GM19468 (cell line): ENCODE measurements at regions not wholly inside any gene's neighbourhood (a gene's known extent, or its start where the extent isn't known, plus 50 kb on each side); places are given as distances from the start of the nearest gene placed in this dataset.
"Not testable (repeated sequence)": the region's sequence is repeated elsewhere in the genome, so short reads cannot be mapped to it uniquely, and the experiment has no call there.

Experiments
- ATAC-seq: cut with Tn5 transposase; IDR thresholded peaks from one replicate; pipeline ENCODE4 v1.9.1; 2021; ENCODE audit warnings: mild to moderate bottlenecking, moderate library complexity, moderate number of reproducible peaks; ENCODE audit not compliant: unreplicated experiment; ENCODE audit errors: extremely low read depth

GRCh38 chr3:181362378-181362777, 349.3 kb upstream of the SOX2 start:
- no peak for ATAC-seq

DNA sequence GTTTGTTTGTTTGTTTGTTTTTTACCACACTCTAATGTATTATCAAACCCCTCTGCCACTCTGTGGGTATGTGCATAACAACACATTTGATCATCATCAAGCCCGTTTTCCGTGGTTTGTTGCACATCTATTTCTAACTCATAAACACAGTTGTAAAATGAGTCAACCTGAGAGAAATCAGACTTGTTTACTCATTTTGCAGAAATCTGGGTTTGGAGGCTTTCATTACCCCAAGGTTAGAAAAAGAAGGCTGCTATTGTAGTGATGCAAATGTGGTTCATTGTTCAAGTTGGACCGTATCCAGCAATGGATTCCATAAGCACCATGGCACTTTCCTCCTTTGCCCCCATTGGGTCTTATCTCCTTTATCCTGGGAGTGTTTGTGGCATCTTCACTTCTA, 353.2 kb upstream of the SOX2 start:
- no peak for ATAC-seq

- no peak for ATAC-seq
These were observed 353.7 kb upstream of the SOX2 start for GRCh38 chr3:181358060-181358459.

DNA sequence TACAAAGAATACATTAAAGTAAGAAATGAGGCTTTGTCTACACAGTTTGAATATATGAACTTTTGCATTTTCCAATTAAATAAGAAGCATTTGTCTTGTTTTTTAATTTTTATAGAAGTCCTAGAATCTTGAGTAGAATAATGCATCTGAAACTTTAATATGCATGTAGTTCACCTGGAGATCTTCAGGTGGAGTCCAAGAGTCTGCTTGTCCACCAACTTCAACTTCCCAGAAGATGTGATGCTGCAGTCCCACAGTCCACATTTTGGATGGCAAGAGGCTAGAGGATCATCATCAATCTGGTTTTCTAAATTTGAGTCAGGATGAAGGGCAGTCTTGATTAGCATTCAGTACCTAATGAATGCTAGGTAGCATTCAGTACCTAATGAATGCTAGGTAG, 357.6 kb upstream of the SOX2 start:
- no peak for ATAC-seq

DNA sequence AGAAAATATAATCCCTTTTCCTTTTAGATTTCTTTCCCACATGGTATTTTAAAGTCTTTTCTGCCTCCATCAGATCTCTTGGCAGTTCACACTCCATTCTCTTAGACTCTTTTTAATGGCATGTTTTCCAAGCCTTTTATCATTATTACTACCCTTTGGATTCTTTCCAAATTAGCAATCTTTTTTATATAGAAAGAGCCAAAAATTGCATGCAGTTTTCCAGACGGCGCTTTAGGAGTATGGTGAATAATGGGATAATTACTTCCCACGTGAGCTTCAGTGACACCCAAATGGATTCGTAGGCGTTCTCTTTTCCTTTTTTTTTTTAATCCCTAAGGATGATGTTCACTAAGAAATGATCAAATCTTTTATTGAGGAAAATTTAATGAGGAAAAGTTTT, 354.8 kb upstream of the DNAJC19 start:
- no peak for ATAC-seq

- no peak for ATAC-seq
These were observed 347.1 kb upstream of the DNAJC19 start for GRCh38 chr3:181336597-181336996.

DNA sequence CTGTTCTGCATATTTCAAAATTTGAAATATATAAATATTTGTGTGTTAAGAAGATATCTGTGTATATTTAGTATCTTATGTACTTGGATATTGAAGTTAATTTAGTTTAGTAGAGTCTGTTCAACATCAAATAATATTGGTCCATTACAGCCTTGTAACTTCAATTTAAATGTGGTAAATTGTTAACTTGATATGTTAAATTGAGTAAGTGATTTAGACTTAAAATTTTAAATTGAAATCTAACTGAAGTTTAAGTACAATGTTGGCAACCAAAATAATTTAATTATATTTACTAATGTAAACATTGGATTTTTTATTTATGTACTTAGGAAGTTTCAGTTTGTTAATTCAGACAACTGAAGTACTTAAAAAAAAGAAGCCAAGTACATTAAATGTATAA, 343.9 kb upstream of the DNAJC19 start:
- no peak for ATAC-seq

GRCh38 chr3:181330821-181331563, 341.5 kb upstream of the DNAJC19 start:
- ATAC-seq = no peak

GRCh38 chr3:181330257-181330656, 340.7 kb upstream of the DNAJC19 start:
- ATAC-seq = no peak

GRCh38 chr3:181329024-181329423, 339.5 kb upstream of the DNAJC19 start:
- no peak for ATAC-seq

GRCh38 chr3:181328346-181328745, 338.8 kb upstream of the DNAJC19 start:
- ATAC-seq = no peak

DNA sequence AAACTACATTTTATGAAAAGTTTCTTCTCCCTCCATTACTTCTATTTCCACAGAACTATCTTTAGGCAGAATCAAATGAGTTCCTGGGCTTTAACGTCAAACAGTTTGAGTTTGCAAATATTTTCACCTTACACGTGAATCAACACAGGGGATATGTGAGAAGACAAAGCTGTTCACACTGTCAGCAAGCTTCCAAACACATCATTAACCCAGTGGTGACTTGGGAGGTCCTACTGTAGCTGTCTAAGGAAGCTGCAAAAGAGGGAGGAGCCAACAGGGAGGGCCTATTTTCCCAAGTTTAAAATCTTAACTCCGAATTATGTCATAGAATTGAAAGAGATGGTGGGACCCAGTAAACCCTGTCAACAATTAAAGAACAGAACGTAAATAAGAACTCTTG, 337.8 kb upstream of the DNAJC19 start:
- ATAC-seq = no peak

DNA sequence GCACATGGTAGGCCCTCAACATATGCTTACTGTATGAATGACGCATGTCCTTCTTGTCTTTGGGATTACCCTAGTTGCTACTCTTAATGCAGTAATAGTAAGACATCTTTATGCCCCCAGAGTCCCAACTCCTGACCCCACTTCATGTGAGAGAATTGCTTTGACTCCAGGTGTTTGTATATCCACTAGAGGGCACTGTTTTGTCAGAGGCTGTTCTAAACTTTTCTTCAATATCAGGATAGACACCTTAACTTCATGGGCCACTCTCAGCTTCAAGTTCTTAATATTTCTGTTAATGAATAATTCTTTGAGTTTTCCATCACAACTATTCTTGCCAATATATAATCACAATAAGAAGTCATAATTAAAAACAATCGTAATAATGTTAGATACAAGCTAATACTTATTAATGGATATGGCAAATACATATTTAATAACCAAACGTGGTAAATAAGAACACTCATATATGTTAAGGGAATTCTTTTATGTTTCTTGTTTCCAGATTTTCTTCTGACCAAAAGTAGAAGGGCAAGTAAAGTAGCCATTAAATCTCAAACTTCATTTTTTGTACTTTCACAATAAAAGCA, 337.2 kb upstream of the DNAJC19 start:
- ATAC-seq = peak; percentile 77

- not testable (repeated sequence) for ATAC-seq
These were observed 335.0 kb upstream of the DNAJC19 start for GRCh38 chr3:181324516-181324915.

GRCh38 chr3:181318321-181318720, 328.8 kb upstream of the DNAJC19 start:
- ATAC-seq = no peak

GRCh38 chr3:181317508-181317907, 328.0 kb upstream of the DNAJC19 start:
- ATAC-seq = no peak

- no peak for ATAC-seq
These were observed 326.9 kb upstream of the DNAJC19 start for GRCh38 chr3:181316482-181316881.

DNA sequence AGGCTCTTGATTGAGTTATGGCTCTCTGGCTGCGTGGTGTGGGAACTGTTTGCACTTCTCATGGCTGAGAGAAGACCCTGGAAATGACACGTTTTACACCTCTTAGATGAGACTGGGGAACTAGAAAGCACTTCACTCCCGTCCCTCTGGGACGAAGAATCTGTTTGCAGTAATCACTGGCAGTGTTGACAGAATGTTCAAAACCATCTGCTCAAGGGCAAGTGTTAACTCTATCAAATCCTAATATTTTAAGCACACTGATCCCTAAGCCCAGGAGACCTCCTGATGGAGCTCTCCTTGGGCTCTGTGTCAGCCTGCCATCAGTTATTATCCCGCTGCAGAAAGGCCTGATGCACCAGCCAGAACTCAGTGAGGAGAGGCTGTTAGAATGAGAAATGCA, 323.8 kb upstream of the DNAJC19 start:
- ATAC-seq = no peak

DNA sequence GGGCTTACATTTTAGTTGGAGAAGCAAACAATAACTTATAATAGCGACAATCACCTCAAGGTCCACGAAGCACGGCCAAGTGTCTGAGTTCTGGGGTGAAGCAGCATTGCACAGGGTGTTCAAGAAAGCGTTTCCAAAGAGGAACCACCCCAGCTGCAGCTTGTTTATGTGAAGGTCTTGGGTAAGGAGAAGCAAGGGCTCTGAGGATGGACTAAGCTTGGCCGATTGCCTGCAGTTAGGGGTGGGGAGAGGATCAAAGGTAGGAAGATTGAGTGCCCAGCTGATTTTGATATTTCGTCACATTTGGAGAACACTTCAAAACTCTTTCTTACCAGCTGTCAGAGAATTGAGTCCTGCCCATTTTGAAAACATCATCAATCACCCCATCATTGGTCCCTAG, 321.6 kb upstream of the DNAJC19 start:
- no peak for ATAC-seq

- no peak for ATAC-seq
These were observed 313.4 kb upstream of the DNAJC19 start for GRCh38 chr3:181302960-181303359.

- no peak for ATAC-seq
These were observed 310.5 kb upstream of the DNAJC19 start for GRCh38 chr3:181300033-181300432.

DNA sequence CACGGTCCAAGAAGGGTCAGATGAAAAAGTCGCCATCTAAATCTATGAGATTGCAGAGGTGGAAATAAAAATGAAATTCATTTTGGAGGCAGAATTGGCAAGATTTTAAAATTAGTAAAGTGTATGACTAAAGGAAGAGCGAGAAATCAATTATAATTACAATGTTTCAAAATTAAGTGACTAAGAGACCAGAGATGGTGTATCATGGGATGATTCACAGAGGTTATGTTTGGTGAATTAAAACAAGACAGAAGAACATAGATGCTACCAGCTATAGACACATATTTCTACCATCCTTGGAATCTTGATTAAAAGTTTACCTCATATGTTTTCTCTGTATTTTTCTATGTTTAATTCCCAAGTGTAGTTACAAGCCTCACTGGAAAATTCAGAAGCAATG, 308.9 kb upstream of the DNAJC19 start:
- ATAC-seq = no peak
